ENCODE measurements at regions not wholly inside any gene's neighbourhood (a gene's known extent, or its start where the extent isn't known, plus 50 kb on each side); places are given as distances from the start of the nearest gene placed in this dataset.

DNA sequence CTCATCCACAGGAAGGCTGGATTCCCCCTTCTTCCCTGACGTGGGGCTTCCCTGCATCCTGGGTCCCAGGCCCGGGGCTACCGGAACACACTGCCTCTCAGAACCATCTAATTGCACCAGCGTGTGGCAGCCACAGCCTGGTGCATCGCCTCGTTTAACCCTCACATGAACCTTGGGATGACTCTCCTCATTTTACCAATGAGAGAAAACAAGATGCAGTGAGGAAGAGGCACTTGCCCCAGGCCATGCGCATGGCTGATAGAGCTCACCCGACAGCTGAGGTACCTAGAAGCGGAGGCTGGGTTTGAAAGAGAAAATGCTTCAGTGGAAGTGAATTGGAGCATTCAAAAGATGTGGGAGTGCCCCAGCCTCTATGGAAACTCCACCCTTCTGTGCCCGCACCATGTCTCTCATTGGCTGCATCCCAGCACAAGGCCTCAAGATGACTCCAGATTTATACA is 162.3 kb downstream of the KATNIP start:
- 78% methylated on average over 10 of the region's 10 CpGs for WGBS (ENCODE audit: low lambda C conversion rate, missing lambda C conversion rate)
- H3K36me3 ChIP-seq (replicated peaks; ENCODE audit: insufficient read depth, low read depth): no peaks in the 10 kb centered on the region
- no peaks in the 10 kb centered on the region for H3K79me2 ChIP-seq

DNA sequence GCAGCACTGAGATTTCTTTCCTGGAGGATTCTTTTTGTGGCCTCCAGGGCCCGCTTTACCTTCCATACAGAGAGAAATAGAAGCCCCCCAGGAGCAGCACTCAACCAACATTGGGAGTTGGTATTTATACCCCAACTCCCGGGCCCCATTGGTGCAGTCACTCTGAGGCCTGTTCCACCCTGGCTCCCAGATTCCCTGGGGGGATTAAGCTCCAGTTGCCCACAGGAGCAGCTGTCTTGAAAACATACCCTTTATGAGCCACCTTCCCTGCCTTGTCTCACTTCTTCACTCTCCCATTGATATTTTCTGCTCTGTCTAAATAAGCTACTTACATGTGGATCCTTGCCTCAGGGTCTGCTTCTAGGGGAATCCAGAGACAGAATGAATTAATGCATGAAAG is 167.8 kb downstream of the KATNIP start:
- no peak overlapping the region for H3K4me2 ChIP-seq
- no peaks in the 10 kb centered on the region for H3K79me2 ChIP-seq
- no peak overlapping the region for H3K4me3 ChIP-seq
- H3K9me2 ChIP-seq (replicated peaks; ENCODE audit: insufficient read depth): no peaks in the 10 kb centered on the region
- no peak overlapping the region for H2AFZ ChIP-seq
- peaks cover 18% of the 10 kb centered on the region for H3K4me1 ChIP-seq (ENCODE audit: insufficient read depth)
- WGBS (ENCODE audit: low lambda C conversion rate, missing lambda C conversion rate): 90% methylated on average over 2 of the region's 2 CpGs
- no peaks in the 10 kb centered on the region for H4K20me1 ChIP-seq (ENCODE audit: insufficient read depth, poor library complexity, severe bottlenecking)
- no peaks in the 10 kb centered on the region for H3K36me3 ChIP-seq (replicated peaks; ENCODE audit: insufficient read depth, low read depth)
- H3K27me3 ChIP-seq: no peaks in the 10 kb centered on the region
- H3K27ac ChIP-seq: no peak overlapping the region
- H3K9me3 ChIP-seq (ENCODE audit: low read depth): no peaks in the 10 kb centered on the region
- no peak for TF ChIP-seq EZH2phosphoT487 (IDR thresholded peaks at IDR 0.05; ENCODE audit: low read depth, severe bottlenecking, unreplicated experiment)
- no peak for DNase-seq (ENCODE audit: low spot score)

More for the DNA sequence above, 162.3 kb downstream of the KATNIP start:
- Histone ChIP-seq H3K4me1 (ENCODE audit: insufficient read depth) (no peaks in the 10 kb centered on the region), H3K4me2 (no peak overlapping the region), H3K27me3 (no peaks in the 10 kb centered on the region), H3K9me3 (ENCODE audit: low read depth) (no peaks in the 10 kb centered on the region), H3K27ac (no peak overlapping the region), H4K20me1 (ENCODE audit: insufficient read depth, poor library complexity, severe bottlenecking) (no peaks in the 10 kb centered on the region), H3K9me2 (replicated peaks; ENCODE audit: insufficient read depth) (no peaks in the 10 kb centered on the region), H2AFZ (no peak overlapping the region), H3K4me3 (no peak overlapping the region)
- TF ChIP-seq, protein P1, sequence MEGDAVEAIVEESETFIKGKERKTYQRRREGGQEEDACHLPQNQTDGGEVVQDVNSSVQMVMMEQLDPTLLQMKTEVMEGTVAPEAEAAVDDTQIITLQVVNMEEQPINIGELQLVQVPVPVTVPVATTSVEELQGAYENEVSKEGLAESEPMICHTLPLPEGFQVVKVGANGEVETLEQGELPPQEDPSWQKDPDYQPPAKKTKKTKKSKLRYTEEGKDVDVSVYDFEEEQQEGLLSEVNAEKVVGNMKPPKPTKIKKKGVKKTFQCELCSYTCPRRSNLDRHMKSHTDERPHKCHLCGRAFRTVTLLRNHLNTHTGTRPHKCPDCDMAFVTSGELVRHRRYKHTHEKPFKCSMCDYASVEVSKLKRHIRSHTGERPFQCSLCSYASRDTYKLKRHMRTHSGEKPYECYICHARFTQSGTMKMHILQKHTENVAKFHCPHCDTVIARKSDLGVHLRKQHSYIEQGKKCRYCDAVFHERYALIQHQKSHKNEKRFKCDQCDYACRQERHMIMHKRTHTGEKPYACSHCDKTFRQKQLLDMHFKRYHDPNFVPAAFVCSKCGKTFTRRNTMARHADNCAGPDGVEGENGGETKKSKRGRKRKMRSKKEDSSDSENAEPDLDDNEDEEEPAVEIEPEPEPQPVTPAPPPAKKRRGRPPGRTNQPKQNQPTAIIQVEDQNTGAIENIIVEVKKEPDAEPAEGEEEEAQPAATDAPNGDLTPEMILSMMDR (IDR thresholded peaks at IDR 0.05; ENCODE audit: poor library complexity): no peak
- TF ChIP-seq EZH2 (IDR thresholded peaks at IDR 0.05; ENCODE audit: borderline replicate concordance) (no peak), EZH2phosphoT487 (IDR thresholded peaks at IDR 0.05; ENCODE audit: low read depth, severe bottlenecking, unreplicated experiment) (no peak)
- no peak for DNase-seq (ENCODE audit: low spot score)

DNA sequence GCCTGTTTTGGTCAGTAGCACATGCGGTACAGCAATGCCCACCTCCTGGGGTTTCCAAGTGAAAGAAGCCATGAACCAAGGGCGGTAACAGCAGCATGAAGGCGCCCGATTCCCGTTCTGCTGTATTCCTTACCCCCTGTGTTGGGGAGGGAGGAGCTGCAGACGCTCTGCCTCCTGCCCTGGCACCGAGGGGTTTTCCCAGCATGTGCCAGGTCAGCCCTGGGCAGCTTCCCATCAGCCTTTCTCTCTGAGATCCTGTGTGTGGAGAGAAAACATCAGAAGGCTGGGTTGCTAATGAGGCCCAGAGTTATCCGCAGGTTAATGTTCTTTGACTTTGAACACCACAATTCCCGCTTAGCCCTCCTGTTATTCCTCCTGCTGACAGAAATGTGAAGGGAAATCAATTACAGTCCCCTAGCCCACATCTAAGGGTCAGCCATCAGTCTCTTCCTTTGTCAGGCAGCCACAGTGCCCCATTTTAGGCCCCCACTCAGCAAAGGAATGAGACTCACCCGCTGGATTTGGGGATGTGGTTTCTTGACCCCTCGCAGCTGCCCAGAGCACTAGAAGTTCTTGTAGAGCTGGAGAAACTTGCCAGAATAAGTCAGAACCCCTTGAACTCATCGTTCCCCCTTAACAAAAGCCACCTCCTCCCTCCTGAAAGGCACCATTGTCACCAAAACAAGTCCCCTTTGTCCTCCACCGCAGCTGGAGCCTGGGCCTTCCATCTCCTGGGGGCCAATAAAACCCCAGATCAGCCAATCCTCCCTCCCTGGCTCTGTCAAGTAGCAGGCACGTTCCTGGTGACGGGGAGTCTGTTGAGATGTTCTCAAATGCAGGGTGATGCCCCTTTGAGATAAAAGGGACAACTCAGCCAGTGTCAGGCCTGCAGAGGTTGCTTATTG is 168.5 kb downstream of the KATNIP start:
- WGBS (ENCODE audit: low lambda C conversion rate, missing lambda C conversion rate): 79% methylated on average over 15 of the region's 15 CpGs
- H3K4me2 ChIP-seq: no peak overlapping the region
- no peaks in the 10 kb centered on the region for H3K79me2 ChIP-seq
- peaks cover 23% of the 10 kb centered on the region for H3K4me1 ChIP-seq (ENCODE audit: insufficient read depth)
- H3K27ac ChIP-seq: no peak overlapping the region
- H3K9me3 ChIP-seq (ENCODE audit: low read depth): no peaks in the 10 kb centered on the region
- DNase-seq (ENCODE audit: low spot score): no peak
- no peaks in the 10 kb centered on the region for H3K9me2 ChIP-seq (replicated peaks; ENCODE audit: insufficient read depth)
- no peak for TF ChIP-seq EZH2phosphoT487 (IDR thresholded peaks at IDR 0.05; ENCODE audit: low read depth, severe bottlenecking, unreplicated experiment)
- TF ChIP-seq, protein P1 (IDR thresholded peaks at IDR 0.05; ENCODE audit: poor library complexity): no peak
- no peak for TF ChIP-seq EZH2 (IDR thresholded peaks at IDR 0.05; ENCODE audit: borderline replicate concordance)
- no peak overlapping the region for H2AFZ ChIP-seq
- H3K4me3 ChIP-seq: no peak overlapping the region
- H4K20me1 ChIP-seq (ENCODE audit: insufficient read depth, poor library complexity, severe bottlenecking): no peaks in the 10 kb centered on the region
- no peaks in the 10 kb centered on the region for H3K27me3 ChIP-seq
- no peaks in the 10 kb centered on the region for H3K36me3 ChIP-seq (replicated peaks; ENCODE audit: insufficient read depth, low read depth)

DNA sequence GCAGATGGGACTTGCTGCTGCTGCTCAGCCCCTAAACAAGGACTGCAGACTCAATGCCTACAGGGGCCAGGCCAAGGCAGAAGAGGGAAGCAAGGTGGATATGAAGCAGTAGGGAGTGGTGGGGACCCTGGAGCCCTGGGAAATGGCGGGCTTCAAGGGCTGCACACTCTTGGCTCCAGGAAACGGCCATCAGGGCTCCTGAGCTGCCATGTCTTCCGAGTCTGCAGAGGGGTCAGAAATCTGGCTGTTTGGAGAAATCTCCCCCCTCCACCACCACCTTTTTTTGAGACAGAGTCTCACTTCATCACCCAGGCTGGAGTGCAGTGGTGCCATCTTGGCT is 169.1 kb downstream of the KATNIP start:
- TF ChIP-seq EZH2 (IDR thresholded peaks at IDR 0.05; ENCODE audit: borderline replicate concordance) (no peak), EZH2phosphoT487 (IDR thresholded peaks at IDR 0.05; ENCODE audit: low read depth, severe bottlenecking, unreplicated experiment) (no peak)
- TF ChIP-seq, protein P1 (IDR thresholded peaks at IDR 0.05; ENCODE audit: poor library complexity): no peak
- no peak overlapping the region for H3K4me3 ChIP-seq
- H3K9me3 ChIP-seq (ENCODE audit: low read depth): no peaks in the 10 kb centered on the region
- H2AFZ ChIP-seq: no peak overlapping the region
- no peaks in the 10 kb centered on the region for H3K79me2 ChIP-seq
- no peaks in the 10 kb centered on the region for H3K27me3 ChIP-seq
- 100% methylated on average over 3 of the region's 3 CpGs for WGBS (ENCODE audit: low lambda C conversion rate, missing lambda C conversion rate)
- H3K4me2 ChIP-seq: no peak overlapping the region
- no peak for DNase-seq (ENCODE audit: low spot score)
- no peak overlapping the region for H3K27ac ChIP-seq
- no peaks in the 10 kb centered on the region for H4K20me1 ChIP-seq (ENCODE audit: insufficient read depth, poor library complexity, severe bottlenecking)
- no peaks in the 10 kb centered on the region for H3K9me2 ChIP-seq (replicated peaks; ENCODE audit: insufficient read depth)
- peaks cover 30% of the 10 kb centered on the region for H3K4me1 ChIP-seq (ENCODE audit: insufficient read depth)
- H3K36me3 ChIP-seq (replicated peaks; ENCODE audit: insufficient read depth, low read depth): no peaks in the 10 kb centered on the region
